GM12874 (cell line): ENCODE measurements at regions not wholly inside any gene's neighbourhood (a gene's known extent, or its start where the extent isn't known, plus 50 kb on each side); places are given as distances from the start of the nearest gene placed in this dataset.

ENCODE experiments used
- CTCF ChIP-seq: IDR thresholded peaks from 2 replicates; pipeline ENCODE4 v1.5.1; 2011; ENCODE audit warnings: low read depth, mild to moderate bottlenecking, control low read depth, low read length, moderate library complexity; ENCODE audit not compliant: insufficient read depth

GRCh38 chr13:62092949-62093348 is 677.3 kb upstream of the PCDH20 start:
- TF ChIP-seq CTCF = no peak

- TF ChIP-seq CTCF = no peak
Measured at GRCh38 chr13:62092536-62092935, 676.9 kb upstream of the PCDH20 start.

- TF ChIP-seq CTCF = no peak
Measured at GRCh38 chr13:62088165-62088564, 672.5 kb upstream of the PCDH20 start.

GRCh38 chr13:62087124-62087523 is 671.5 kb upstream of the PCDH20 start:
- no peak for TF ChIP-seq CTCF

- no peak for TF ChIP-seq CTCF
Measured at GRCh38 chr13:62085337-62086229, 669.9 kb upstream of the PCDH20 start.

- TF ChIP-seq CTCF = no peak
Measured at GRCh38 chr13:62084728-62085127, 669.1 kb upstream of the PCDH20 start.

GRCh38 chr13:62067821-62068220 is 652.2 kb upstream of the PCDH20 start:
- no peak for TF ChIP-seq CTCF

GRCh38 chr13:62065016-62065415 is 649.4 kb upstream of the PCDH20 start:
- no peak for TF ChIP-seq CTCF
